ENCODE measurements at regions not wholly inside any gene's neighbourhood (a gene's known extent, or its start where the extent isn't known, plus 50 kb on each side); places are given as distances from the start of the nearest gene placed in this dataset.

- TF ChIP-seq, protein P1, sequence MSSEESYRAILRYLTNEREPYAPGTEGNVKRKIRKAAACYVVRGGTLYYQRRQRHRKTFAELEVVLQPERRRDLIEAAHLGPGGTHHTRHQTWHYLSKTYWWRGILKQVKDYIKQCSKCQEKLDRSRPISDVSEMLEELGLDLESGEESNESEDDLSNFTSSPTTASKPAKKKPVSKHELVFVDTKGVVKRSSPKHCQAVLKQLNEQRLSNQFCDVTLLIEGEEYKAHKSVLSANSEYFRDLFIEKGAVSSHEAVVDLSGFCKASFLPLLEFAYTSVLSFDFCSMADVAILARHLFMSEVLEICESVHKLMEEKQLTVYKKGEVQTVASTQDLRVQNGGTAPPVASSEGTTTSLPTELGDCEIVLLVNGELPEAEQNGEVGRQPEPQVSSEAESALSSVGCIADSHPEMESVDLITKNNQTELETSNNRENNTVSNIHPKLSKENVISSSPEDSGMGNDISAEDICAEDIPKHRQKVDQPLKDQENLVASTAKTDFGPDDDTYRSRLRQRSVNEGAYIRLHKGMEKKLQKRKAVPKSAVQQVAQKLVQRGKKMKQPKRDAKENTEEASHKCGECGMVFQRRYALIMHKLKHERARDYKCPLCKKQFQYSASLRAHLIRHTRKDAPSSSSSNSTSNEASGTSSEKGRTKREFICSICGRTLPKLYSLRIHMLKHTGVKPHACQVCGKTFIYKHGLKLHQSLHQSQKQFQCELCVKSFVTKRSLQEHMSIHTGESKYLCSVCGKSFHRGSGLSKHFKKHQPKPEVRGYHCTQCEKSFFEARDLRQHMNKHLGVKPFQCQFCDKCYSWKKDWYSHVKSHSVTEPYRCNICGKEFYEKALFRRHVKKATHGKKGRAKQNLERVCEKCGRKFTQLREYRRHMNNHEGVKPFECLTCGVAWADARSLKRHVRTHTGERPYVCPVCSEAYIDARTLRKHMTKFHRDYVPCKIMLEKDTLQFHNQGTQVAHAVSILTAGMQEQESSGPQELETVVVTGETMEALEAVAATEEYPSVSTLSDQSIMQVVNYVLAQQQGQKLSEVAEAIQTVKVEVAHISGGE (tag by site-specific recombination; conservative IDR thresholded peaks at IDR 0.05; ENCODE audit: low read depth): no peak
- TF ChIP-seq PRDM1 (tag by site-specific recombination; IDR thresholded peaks at IDR 0.05) (no peak), ZSCAN16 (tag by site-specific recombination; IDR thresholded peaks at IDR 0.05) (no peak), ZNF266 (tag by site-specific recombination; IDR thresholded peaks at IDR 0.05; ENCODE audit: low read depth) (no peak), YY2 (tag by site-specific recombination; IDR thresholded peaks at IDR 0.05) (no peak)
- TF ChIP-seq, protein P2, sequence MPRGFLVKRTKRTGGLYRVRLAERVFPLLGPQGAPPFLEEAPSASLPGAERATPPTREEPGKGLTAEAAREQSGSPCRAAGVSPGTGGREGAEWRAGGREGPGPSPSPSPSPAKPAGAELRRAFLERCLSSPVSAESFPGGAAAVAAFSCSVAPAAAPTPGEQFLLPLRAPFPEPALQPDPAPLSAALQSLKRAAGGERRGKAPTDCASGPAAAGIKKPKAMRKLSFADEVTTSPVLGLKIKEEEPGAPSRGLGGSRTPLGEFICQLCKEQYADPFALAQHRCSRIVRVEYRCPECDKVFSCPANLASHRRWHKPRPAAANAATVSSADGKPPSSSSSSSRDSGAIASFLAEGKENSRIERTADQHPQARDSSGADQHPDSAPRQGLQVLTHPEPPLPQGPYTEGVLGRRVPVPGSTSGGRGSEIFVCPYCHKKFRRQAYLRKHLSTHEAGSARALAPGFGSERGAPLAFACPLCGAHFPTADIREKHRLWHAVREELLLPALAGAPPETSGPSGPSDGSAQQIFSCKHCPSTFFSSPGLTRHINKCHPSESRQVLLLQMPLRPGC (tag by site-specific recombination; IDR thresholded peaks at IDR 0.05): no peak
- TF ChIP-seq, protein P3, sequence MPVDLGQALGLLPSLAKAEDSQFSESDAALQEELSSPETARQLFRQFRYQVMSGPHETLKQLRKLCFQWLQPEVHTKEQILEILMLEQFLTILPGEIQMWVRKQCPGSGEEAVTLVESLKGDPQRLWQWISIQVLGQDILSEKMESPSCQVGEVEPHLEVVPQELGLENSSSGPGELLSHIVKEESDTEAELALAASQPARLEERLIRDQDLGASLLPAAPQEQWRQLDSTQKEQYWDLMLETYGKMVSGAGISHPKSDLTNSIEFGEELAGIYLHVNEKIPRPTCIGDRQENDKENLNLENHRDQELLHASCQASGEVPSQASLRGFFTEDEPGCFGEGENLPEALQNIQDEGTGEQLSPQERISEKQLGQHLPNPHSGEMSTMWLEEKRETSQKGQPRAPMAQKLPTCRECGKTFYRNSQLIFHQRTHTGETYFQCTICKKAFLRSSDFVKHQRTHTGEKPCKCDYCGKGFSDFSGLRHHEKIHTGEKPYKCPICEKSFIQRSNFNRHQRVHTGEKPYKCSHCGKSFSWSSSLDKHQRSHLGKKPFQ (tag by site-specific recombination; IDR thresholded peaks at IDR 0.05): no peak
- TF ChIP-seq, protein P4, sequence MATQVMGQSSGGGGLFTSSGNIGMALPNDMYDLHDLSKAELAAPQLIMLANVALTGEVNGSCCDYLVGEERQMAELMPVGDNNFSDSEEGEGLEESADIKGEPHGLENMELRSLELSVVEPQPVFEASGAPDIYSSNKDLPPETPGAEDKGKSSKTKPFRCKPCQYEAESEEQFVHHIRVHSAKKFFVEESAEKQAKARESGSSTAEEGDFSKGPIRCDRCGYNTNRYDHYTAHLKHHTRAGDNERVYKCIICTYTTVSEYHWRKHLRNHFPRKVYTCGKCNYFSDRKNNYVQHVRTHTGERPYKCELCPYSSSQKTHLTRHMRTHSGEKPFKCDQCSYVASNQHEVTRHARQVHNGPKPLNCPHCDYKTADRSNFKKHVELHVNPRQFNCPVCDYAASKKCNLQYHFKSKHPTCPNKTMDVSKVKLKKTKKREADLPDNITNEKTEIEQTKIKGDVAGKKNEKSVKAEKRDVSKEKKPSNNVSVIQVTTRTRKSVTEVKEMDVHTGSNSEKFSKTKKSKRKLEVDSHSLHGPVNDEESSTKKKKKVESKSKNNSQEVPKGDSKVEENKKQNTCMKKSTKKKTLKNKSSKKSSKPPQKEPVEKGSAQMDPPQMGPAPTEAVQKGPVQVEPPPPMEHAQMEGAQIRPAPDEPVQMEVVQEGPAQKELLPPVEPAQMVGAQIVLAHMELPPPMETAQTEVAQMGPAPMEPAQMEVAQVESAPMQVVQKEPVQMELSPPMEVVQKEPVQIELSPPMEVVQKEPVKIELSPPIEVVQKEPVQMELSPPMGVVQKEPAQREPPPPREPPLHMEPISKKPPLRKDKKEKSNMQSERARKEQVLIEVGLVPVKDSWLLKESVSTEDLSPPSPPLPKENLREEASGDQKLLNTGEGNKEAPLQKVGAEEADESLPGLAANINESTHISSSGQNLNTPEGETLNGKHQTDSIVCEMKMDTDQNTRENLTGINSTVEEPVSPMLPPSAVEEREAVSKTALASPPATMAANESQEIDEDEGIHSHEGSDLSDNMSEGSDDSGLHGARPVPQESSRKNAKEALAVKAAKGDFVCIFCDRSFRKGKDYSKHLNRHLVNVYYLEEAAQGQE (tag by site-specific recombination; IDR thresholded peaks at IDR 0.05): no peak
Observed at GRCh38 chr6:15904651-15905376, 224.1 kb upstream of the MYLIP start (continued).

DNA sequence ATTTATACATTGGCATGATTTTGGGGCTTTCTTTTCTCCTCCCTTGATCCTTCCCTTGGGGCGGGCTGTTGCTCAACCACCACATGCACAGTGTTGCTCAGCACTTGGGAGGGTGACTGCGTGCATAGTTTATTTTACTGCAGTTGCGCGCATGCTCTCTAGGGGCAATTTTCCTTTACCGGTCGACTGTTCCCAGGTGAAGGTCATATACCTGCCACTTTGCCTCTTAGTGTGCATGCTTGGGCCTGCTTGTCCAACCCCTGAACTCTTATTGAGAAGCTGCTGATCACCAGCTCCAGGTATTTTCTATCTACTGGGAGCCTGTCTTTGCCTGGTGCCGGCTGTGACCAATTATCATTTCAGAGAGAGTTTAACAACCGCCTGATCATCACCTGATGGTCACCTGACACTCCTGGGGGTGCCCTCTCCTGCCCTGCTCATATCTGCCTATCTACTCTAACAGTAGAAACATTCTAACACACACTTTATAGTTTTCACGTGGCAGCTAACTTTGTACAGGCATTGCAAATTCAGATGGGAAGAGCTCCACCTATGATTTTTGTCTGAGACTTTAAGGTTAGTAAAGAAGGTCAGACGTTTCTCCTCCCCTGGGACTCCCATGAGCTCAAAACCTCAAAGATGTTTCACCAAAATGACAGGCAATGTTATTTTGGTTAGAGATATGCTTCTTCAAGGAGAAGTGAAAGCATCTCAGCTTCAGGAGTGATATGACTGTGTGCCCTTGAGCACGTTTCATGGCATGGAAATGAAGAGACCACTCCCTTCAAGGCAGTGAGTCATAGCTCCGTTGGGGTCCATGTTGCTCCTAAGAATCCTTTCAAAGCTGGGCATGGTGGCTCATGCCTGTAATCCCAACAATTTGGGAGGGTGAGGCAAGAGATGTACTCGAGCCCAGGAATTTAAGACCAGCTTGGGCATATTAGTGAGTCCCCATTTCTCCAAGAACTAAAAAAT is 227.5 kb upstream of the MYLIP start:
- ChIA-PET CTCF (interaction anchor here (0.6 to 1.4 kb wide), 4 partner anchors 210 to 227 kb away, joined by 3 to 7 read pairs (median 3); partner anchors contain the start of gene MYLIP), POLR2A (interaction anchor here (0.6 to 1.2 kb wide), 2 partner anchors 224 to 227 kb away, joined by 4 read pairs; partner anchors contain the start of gene MYLIP)
- no peak overlapping the region; the same call in 1 of the 2 replicates for H3K27ac ChIP-seq (ENCODE audit: extremely low read depth, low read depth, low read length)

More for the DNA sequence above, 227.5 kb upstream of the MYLIP start:
- H3K4me3 ChIP-seq (ENCODE audit: low read depth, low read length): no peak overlapping the region
- H3K36me3 ChIP-seq (ENCODE audit: control insufficient read depth in 2 of 2, insufficient read depth in 1 of 2, low read length in 2 of 2): no peaks in the 10 kb centered on the region
- no peaks in the 10 kb centered on the region for H3K9me3 ChIP-seq (ENCODE audit: control insufficient read depth, insufficient read depth, low read depth, low read length)
- H3K4me1 ChIP-seq (ENCODE audit: control insufficient read depth, insufficient read depth, low read length): peaks cover 10% of the 10 kb centered on the region
- TF ChIP-seq ZNF248 (tag by site-specific recombination; IDR thresholded peaks at IDR 0.05) (no peak), ZNF596 (tag by site-specific recombination; IDR thresholded peaks at IDR 0.05) (no peak), ZNF311 (tag by site-specific recombination; IDR thresholded peaks at IDR 0.05; ENCODE audit: borderline replicate concordance) (no peak), ZNF112 (tag by site-specific recombination; IDR thresholded peaks at IDR 0.05) (no peak), ZFP37 (tag by site-specific recombination; IDR thresholded peaks at IDR 0.05) (no peak), PATZ1 (tag by site-specific recombination; IDR thresholded peaks at IDR 0.05) (no peak), ZFHX2 (tag by site-specific recombination; conservative IDR thresholded peaks at IDR 0.05) (no peak), ZNF404 (tag by site-specific recombination; IDR thresholded peaks at IDR 0.05) (no peak)
